ENCODE measurements at regions not wholly inside any gene's neighbourhood (a gene's known extent, or its start where the extent isn't known, plus 50 kb on each side); places are given as distances from the start of the nearest gene placed in this dataset.

DNA sequence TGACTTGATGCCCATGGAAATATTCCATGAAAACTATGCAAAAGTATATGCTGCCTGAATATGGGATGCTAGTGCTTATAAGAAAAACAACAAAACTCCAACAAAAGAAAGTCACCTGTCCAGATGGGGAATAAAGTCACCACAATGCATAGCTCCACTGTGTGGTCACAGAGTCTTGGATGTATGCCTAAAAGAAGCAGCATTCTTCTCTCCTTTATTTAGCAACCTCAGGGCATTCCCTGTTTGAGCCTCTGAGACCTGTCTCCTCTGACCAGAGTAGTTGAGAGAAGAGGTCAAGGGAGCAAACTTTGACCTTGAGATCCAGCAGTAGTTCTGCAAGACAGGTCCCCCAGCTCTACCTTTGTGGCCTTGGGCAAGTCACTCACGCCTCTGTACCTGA lies 287.5 kb downstream of the MED10 start:
- TF ChIP-seq, protein P1, sequence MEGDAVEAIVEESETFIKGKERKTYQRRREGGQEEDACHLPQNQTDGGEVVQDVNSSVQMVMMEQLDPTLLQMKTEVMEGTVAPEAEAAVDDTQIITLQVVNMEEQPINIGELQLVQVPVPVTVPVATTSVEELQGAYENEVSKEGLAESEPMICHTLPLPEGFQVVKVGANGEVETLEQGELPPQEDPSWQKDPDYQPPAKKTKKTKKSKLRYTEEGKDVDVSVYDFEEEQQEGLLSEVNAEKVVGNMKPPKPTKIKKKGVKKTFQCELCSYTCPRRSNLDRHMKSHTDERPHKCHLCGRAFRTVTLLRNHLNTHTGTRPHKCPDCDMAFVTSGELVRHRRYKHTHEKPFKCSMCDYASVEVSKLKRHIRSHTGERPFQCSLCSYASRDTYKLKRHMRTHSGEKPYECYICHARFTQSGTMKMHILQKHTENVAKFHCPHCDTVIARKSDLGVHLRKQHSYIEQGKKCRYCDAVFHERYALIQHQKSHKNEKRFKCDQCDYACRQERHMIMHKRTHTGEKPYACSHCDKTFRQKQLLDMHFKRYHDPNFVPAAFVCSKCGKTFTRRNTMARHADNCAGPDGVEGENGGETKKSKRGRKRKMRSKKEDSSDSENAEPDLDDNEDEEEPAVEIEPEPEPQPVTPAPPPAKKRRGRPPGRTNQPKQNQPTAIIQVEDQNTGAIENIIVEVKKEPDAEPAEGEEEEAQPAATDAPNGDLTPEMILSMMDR (IDR thresholded peaks at IDR 0.05): no peak
- TF ChIP-seq EP300 (IDR thresholded peaks at IDR 0.05) (no peak), POLR2AphosphoS5 (IDR thresholded peaks at IDR 0.05) (no peak), POLR2A (IDR thresholded peaks at IDR 0.05) (no peak)

Measured in sigmoid colon (tissue), 4 donors.